ENCODE measurements at regions not wholly inside any gene's neighbourhood (a gene's known extent, or its start where the extent isn't known, plus 50 kb on each side); places are given as distances from the start of the nearest gene placed in this dataset.
A peak's percentile ranks its signal among the peaks of the same experiment; 100 is the strongest.

DNA sequence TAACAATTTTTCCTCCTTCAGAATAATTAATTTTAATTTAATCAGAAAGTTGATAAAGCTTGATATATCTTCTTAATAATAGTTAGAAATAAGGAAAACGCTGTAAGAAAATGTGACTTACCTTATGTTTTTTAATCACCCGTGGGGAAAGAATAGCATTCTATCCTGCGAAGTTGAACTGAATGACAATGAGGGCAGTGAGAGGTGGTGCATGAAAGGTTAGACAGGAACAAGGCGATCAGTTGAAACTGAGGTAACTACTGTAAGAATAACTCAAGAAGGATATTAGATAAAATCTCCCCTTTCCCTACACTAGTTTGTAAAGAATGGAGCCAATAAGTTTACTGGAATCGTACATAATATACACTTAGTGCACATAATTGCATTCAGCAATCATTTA is 655.0 kb upstream of the NCAM2 start:
- H3K4me1 ChIP-seq (ENCODE audit: low read depth): no peaks in the 10 kb centered on the region
- H3K4me3 ChIP-seq: no peak overlapping the region
- intact Hi-C loops (cut with DNase I, micrococcal nuclease): no loop called here
- no peaks in the 10 kb centered on the region for H3K9me3 ChIP-seq
- TF ChIP-seq, protein P1, sequence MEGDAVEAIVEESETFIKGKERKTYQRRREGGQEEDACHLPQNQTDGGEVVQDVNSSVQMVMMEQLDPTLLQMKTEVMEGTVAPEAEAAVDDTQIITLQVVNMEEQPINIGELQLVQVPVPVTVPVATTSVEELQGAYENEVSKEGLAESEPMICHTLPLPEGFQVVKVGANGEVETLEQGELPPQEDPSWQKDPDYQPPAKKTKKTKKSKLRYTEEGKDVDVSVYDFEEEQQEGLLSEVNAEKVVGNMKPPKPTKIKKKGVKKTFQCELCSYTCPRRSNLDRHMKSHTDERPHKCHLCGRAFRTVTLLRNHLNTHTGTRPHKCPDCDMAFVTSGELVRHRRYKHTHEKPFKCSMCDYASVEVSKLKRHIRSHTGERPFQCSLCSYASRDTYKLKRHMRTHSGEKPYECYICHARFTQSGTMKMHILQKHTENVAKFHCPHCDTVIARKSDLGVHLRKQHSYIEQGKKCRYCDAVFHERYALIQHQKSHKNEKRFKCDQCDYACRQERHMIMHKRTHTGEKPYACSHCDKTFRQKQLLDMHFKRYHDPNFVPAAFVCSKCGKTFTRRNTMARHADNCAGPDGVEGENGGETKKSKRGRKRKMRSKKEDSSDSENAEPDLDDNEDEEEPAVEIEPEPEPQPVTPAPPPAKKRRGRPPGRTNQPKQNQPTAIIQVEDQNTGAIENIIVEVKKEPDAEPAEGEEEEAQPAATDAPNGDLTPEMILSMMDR (IDR thresholded peaks at IDR 0.05): no peak
- DNase-seq: no peak
- H3K36me3 ChIP-seq (ENCODE audit: low read depth): no peaks in the 10 kb centered on the region
- ATAC-seq: no peak

DNA sequence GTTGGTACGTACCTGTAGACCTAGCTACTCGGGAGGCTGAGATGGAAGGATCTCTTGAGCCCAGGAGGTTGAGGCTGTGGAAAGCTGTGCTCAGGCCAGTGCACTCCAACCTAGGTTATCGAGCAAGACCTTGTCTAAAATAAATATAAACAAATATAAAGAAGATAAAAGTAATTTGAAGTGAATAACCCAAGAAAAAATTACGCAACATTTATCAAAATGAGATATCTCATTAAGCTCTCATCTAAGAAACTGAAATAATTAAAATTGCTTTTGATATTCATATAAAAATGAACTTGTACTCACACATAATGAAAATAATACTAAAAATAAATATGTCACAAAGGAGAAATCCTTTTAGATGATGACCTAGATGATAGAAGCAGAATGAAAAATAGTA is 647.1 kb upstream of the NCAM2 start:
- H3K9me3 ChIP-seq: no peaks in the 10 kb centered on the region
- H3K4me1 ChIP-seq (ENCODE audit: low read depth): no peaks in the 10 kb centered on the region
- no peak overlapping the region for H3K4me3 ChIP-seq
- H3K36me3 ChIP-seq (ENCODE audit: low read depth): no peaks in the 10 kb centered on the region
- TF ChIP-seq, protein P1 (IDR thresholded peaks at IDR 0.05): no peak
- no peak for DNase-seq
- no peak for ATAC-seq
- intact Hi-C loops (cut with DNase I, micrococcal nuclease): no loop called here

DNA sequence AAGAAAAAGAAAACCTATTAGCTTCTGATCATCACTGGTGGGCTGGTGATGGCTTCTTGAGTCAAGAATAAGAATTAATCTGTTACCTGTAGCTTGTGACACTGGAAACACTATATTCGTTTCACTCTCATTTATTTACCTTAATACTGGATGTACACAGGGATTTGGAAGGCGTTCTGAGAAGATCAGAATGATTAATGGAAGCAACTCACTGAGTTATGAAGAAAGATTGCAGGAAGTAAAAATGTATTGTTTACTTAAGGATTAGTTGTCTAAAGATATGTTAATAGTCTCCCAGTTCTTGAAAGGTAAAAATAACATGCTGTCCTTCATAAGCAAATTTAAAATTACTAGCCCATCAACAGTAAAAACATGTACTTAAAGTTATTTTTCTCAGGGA is 644.9 kb upstream of the NCAM2 start:
- no peaks in the 10 kb centered on the region for H3K4me1 ChIP-seq (ENCODE audit: low read depth)
- TF ChIP-seq, protein P1 (IDR thresholded peaks at IDR 0.05): no peak
- H3K36me3 ChIP-seq (ENCODE audit: low read depth): no peaks in the 10 kb centered on the region
- intact Hi-C loops (cut with DNase I, micrococcal nuclease): no loop called here
- H3K4me3 ChIP-seq: no peak overlapping the region
- no peaks in the 10 kb centered on the region for H3K9me3 ChIP-seq
- no peak for DNase-seq
- no peak for ATAC-seq

DNA sequence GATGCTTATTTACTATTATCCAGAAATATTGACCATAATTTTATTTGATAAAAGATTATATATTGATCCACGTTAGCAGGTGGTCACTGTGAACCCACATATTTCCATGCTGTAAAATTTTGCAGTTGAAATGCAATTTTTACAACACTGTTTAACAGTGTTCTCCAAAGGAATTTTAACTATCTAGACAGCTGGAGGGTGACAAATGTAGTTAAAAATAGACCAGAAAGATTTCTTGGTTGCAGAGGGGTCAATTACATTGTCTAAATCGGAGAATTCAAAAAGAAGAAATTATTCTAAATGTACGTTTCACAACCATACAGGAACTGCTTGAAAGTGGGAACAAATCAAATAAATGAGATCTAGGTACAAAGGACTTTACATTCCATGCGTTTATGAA is 625.2 kb upstream of the NCAM2 start:
- intact Hi-C loops (cut with DNase I, micrococcal nuclease): no loop called here
- Histone ChIP-seq H3K4me1 (ENCODE audit: low read depth) (no peaks in the 10 kb centered on the region), H3K9me3 (no peaks in the 10 kb centered on the region), H3K36me3 (ENCODE audit: low read depth) (no peaks in the 10 kb centered on the region), H3K4me3 (no peak overlapping the region)
- DNase-seq (no peak), ATAC-seq (no peak)
- TF ChIP-seq, protein P1 (IDR thresholded peaks at IDR 0.05): no peak

DNA sequence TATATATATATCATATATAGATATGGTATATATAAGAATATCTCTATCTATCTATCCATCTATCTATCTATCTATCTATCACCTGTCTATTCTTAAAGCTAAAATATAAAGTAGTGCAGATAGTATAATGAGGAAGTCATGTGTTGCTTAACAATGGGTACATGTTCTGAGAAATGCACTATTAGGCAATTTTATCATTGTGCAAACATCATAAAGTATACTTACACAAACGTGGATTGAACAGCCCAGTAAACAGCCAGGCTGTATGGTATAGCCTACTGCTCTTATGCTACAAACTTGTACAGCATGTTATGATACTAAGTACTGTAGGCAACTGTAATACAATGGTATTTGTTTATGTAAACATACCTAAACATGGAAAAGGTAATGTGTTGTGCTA is 621.0 kb upstream of the NCAM2 start:
- Histone ChIP-seq H3K4me1 (ENCODE audit: low read depth) (no peaks in the 10 kb centered on the region), H3K36me3 (ENCODE audit: low read depth) (no peaks in the 10 kb centered on the region), H3K4me3 (no peak overlapping the region), H3K9me3 (no peaks in the 10 kb centered on the region)
- ATAC-seq: peak; percentile 84
- DNase-seq: no peak
- intact Hi-C loops (cut with DNase I, micrococcal nuclease): no loop called here
- TF ChIP-seq, protein P1 (IDR thresholded peaks at IDR 0.05): no peak

DNA sequence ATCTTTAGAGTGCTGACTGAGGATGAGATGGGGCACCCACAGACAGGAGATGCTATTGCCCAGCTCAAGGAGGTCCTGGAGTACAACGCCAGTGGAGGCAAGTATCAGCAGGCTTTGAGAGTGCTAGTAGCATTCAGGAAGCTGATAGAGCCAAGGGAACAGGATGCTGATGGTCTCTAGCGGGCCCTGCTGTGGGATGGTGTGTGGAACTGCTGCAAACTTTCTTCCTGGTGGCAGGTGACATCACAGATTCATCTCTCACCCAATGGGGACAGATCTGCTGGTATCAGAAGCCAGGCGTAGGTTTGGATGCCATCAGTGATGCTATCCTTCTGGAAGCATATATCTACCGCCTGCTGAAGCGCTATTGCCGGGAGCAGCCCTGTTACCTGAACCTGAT is 609.8 kb upstream of the NCAM2 start:
- H3K4me1 ChIP-seq (ENCODE audit: low read depth): no peaks in the 10 kb centered on the region
- no peaks in the 10 kb centered on the region for H3K36me3 ChIP-seq (ENCODE audit: low read depth)
- TF ChIP-seq, protein P1 (IDR thresholded peaks at IDR 0.05): no peak
- ATAC-seq (no peak), DNase-seq (no peak)
- H3K4me3 ChIP-seq: no peak overlapping the region
- no peaks in the 10 kb centered on the region for H3K9me3 ChIP-seq
- intact Hi-C loops (cut with DNase I, micrococcal nuclease): no loop called here
